Caco-2 (cell line): ENCODE measurements at regions not wholly inside any gene's neighbourhood (a gene's known extent, or its start where the extent isn't known, plus 50 kb on each side); places are given as distances from the start of the nearest gene placed in this dataset.

Experiments
- BruUV-seq: library from RNA; stranded (reverse); fragments of 400-500 nt; replicated peaks from 2 replicates; lab custom pipeline; 2021; lab: Mats Ljungman, UMichigan
- CTCF ChIA-PET: fragments of 300-600 bp; sonication (Branson Sonifier 250); formaldehyde crosslinking; loops from one replicate; lab custom pipeline; 2022; ENCODE audit warnings: antibody characterized with exemption; lab: Charles Lee
- POLR2A ChIA-PET: fragments of 300-600 bp; sonication (Branson Sonifier 250); formaldehyde crosslinking; loops from one replicate; lab custom pipeline; 2022; ENCODE audit warnings: antibody characterized with exemption; lab: Charles Lee
- DNase-seq, 2 experiments: peaks; one replicate each; pipeline versions ENCODE4 v3.0.0 to v3.0.0-alpha.2; 2020 to 2022
- H3K27me3 ChIP-seq: replicated peaks from 2 replicates; pipeline ENCODE4 v1.6.0; 2011; ENCODE audit warnings: low read length; ENCODE audit not compliant: control insufficient read depth, insufficient read depth
- H3K36me3 ChIP-seq: 2 replicates; pipeline ENCODE4 v1.5.1; 2011; ENCODE audit warnings: low read length; ENCODE audit not compliant: control insufficient read depth, insufficient read depth
- H3K4me1 ChIP-seq: fragments of 250-450 bp; sonication (Bioruptor Pico); 2 replicates; pipeline ENCODE4 v1.5.1; 2020; ENCODE audit warnings: mild to moderate bottlenecking
- H3K4me3 ChIP-seq: 2 replicates; pipeline ENCODE4 v1.5.1; 2011; ENCODE audit warnings: low read depth, mild to moderate bottlenecking, control low read depth, low read length
- H3K9me3 ChIP-seq: fragments of 250-450 bp; sonication (Bioruptor Pico); 2 replicates; pipeline ENCODE4 v1.5.1; 2020; ENCODE audit warnings: mild to moderate bottlenecking, moderate library complexity
- H3K27ac Mint-ChIP-seq: one replicate; pipeline ENCODE4 v1.8.0; 2022; ENCODE audit warnings: mixed read lengths; ENCODE audit not compliant: unreplicated experiment
- H3K27me3 Mint-ChIP-seq: one replicate; pipeline ENCODE4 v1.8.0; 2022; ENCODE audit warnings: mixed read lengths; ENCODE audit not compliant: insufficient read depth, unreplicated experiment
- H3K36me3 Mint-ChIP-seq: one replicate; pipeline ENCODE4 v1.8.0; 2022; ENCODE audit warnings: mild to moderate bottlenecking, mixed read lengths; ENCODE audit not compliant: insufficient read depth, unreplicated experiment
- H3K4me1 Mint-ChIP-seq: one replicate; pipeline ENCODE4 v1.8.0; 2022; ENCODE audit warnings: low read depth, mixed read lengths; ENCODE audit not compliant: unreplicated experiment
- H3K4me3 Mint-ChIP-seq: one replicate; pipeline ENCODE4 v1.8.0; 2022; ENCODE audit warnings: mild to moderate bottlenecking, moderate library complexity, mixed read lengths; ENCODE audit not compliant: unreplicated experiment
- H3K9me3 Mint-ChIP-seq: one replicate; pipeline ENCODE4 v1.8.0; 2022; ENCODE audit warnings: mixed read lengths; ENCODE audit not compliant: unreplicated experiment
- intact Hi-C: fragments of 100-400 bp; cut with micrococcal nuclease; formaldehyde crosslinking; loops from one replicate; pipeline ENCODE4 v1.10.0; 2022; ENCODE audit not compliant: unreplicated experiment
- TF ChIP-seq, protein P1 (sequence below), 2 experiments: fragments of 200-600 bp in 1 of 2; IDR thresholded peaks; 1 replicate in 1 of 2; 2 replicates in 1 of 2; pipeline versions ENCODE4 v1.5.1 to v1.8.0; 2011 to 2022; ENCODE audit warnings: antibody characterized with exemption in 1 of 2, control low read depth in 1 of 2, inconsistent platforms in 1 of 2, low read depth in 1 of 2, low read length in 1 of 2, mild to moderate bottlenecking in 1 of 2, moderate library complexity in 1 of 2; ENCODE audit not compliant: insufficient read depth in 1 of 2, severe bottlenecking in 1 of 2, unreplicated experiment in 1 of 2

DNA sequence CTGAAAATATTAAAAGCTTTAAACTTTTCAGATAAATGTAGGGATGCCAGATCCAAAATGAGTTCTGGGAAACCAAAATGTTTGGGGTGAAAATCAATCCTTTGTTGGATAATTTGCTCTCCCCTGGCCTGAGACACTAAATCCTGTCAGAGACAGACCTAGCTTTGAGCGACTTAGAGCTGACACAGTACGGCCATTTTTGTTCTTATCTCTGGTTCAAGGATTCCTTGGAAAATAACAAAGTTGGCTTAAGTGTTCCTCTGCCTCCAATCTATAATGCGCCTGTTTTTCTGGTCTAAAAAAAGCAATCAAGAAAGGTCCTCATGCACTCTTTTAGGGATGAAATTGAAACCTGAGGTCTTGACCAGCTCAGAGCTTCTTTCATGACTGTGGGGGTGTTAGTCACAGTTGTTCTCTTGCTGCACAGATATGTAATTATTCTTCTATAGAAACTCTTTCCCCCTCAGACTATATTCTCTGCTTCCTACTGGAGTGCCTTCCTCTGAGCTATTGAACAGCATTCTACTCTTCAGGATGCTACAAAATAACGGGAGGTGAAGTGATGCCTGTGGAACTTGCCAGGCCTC is 52.3 kb upstream of the EGLN3 start:
- no TSS peak for BruUV-seq
- H3K27me3 ChIP-seq = no peaks in the 10 kb centered on the region
- no peaks in the 10 kb centered on the region for H3K9me3 Mint-ChIP-seq
- H3K27ac Mint-ChIP-seq = no peak overlapping the region
- no peaks in the 10 kb centered on the region for H3K36me3 ChIP-seq
- TF ChIP-seq, protein P1, sequence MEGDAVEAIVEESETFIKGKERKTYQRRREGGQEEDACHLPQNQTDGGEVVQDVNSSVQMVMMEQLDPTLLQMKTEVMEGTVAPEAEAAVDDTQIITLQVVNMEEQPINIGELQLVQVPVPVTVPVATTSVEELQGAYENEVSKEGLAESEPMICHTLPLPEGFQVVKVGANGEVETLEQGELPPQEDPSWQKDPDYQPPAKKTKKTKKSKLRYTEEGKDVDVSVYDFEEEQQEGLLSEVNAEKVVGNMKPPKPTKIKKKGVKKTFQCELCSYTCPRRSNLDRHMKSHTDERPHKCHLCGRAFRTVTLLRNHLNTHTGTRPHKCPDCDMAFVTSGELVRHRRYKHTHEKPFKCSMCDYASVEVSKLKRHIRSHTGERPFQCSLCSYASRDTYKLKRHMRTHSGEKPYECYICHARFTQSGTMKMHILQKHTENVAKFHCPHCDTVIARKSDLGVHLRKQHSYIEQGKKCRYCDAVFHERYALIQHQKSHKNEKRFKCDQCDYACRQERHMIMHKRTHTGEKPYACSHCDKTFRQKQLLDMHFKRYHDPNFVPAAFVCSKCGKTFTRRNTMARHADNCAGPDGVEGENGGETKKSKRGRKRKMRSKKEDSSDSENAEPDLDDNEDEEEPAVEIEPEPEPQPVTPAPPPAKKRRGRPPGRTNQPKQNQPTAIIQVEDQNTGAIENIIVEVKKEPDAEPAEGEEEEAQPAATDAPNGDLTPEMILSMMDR (IDR thresholded peaks at IDR 0.05; ENCODE audit: insufficient read depth in 1 of 2, low read depth in 1 of 2, low read length in 1 of 2, severe bottlenecking in 1 of 2, unreplicated experiment in 1 of 2) = no peak
- no peak overlapping the region for H3K4me3 Mint-ChIP-seq
- H3K36me3 Mint-ChIP-seq = no peaks in the 10 kb centered on the region
- H3K4me1 ChIP-seq = 0 out of 2 replicates have a peak, but pooled peaks cover 6% of the 10 kb centered on the region
- H3K27me3 Mint-ChIP-seq = no peaks in the 10 kb centered on the region
- no peak overlapping the region for H3K4me3 ChIP-seq
- H3K9me3 ChIP-seq = no peaks in the 10 kb centered on the region
- ChIA-PET CTCF (no interaction called here), POLR2A (no interaction called here)
- peaks cover 12% of the 10 kb centered on the region for H3K4me1 Mint-ChIP-seq
- intact Hi-C loops = no loop called here
- DNase-seq = no peak
